ENCODE measurements at regions not wholly inside any gene's neighbourhood (a gene's known extent, or its start where the extent isn't known, plus 50 kb on each side); places are given as distances from the start of the nearest gene placed in this dataset.
A peak's percentile ranks its signal among the peaks of the same experiment; 100 is the strongest.

DNA sequence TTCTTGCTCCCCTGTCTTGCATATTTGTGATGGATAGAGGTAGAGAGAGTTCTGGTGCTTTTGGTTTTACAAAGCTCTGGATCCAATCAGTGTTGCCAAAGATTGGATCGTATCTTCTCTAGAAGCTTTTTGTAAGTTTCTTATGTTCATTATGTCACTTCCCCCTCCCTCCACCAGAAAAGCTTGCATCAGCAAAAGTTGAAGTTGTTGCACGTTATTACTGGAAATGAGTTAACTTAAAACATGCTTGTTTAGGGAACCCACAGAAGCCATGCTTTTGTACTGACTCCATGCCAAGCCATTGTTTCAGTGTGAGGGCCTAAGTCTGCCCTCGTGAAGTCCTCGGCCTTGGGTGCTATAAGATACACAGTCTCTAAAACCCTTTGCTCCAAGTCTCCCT, 186.5 kb downstream of the ERCC6L2 start (continued):
- TF ChIP-seq EZH2phosphoT487 (IDR thresholded peaks at IDR 0.05; ENCODE audit: unreplicated experiment) = no peak
- no peak for TF ChIP-seq STAT1 (IDR thresholded peaks at IDR 0.05; ENCODE audit: unreplicated experiment)
- TF ChIP-seq EZH2 (IDR thresholded peaks at IDR 0.05; ENCODE audit: low read depth, unreplicated experiment) = no peak
- no peak for TF ChIP-seq JUNB (IDR thresholded peaks at IDR 0.05; ENCODE audit: unreplicated experiment)

GRCh38 chr9:96061293-96061987, 185.9 kb downstream of the ERCC6L2 start:
- H3K4me1 ChIP-seq (ENCODE audit: insufficient read depth) = peaks cover 6% of the 10 kb centered on the region; the same call in 1 of the 2 replicates
- H3K27ac Mint-ChIP-seq = no peak overlapping the region
- no peak overlapping the region for H3K4me3 ChIP-seq
- H3K4me1 Mint-ChIP-seq = peaks cover 6% of the 10 kb centered on the region; the same call in 2 of the 3 replicates
- no peaks in the 10 kb centered on the region for H3F3A ChIP-seq (replicated peaks; ENCODE audit: low read depth)
- no peaks in the 10 kb centered on the region for H3K79me2 ChIP-seq (replicated peaks; ENCODE audit: insufficient read depth)
- peak overlapping the region; percentile 34; the same call in 1 of the 2 replicates for H2AFZ ChIP-seq
- H3K27me3 Mint-ChIP-seq (ENCODE audit: insufficient read depth, low read depth, poor library complexity) = peaks cover 7% of the 10 kb centered on the region
- H3K9me2 ChIP-seq (ENCODE audit: insufficient read depth) = no peaks in the 10 kb centered on the region
- DNase-seq (ENCODE audit: low spot score) = peak; percentile 75
- no peak overlapping the region for H3K27ac ChIP-seq (ENCODE audit: low read depth)
- TF ChIP-seq, protein P1, sequence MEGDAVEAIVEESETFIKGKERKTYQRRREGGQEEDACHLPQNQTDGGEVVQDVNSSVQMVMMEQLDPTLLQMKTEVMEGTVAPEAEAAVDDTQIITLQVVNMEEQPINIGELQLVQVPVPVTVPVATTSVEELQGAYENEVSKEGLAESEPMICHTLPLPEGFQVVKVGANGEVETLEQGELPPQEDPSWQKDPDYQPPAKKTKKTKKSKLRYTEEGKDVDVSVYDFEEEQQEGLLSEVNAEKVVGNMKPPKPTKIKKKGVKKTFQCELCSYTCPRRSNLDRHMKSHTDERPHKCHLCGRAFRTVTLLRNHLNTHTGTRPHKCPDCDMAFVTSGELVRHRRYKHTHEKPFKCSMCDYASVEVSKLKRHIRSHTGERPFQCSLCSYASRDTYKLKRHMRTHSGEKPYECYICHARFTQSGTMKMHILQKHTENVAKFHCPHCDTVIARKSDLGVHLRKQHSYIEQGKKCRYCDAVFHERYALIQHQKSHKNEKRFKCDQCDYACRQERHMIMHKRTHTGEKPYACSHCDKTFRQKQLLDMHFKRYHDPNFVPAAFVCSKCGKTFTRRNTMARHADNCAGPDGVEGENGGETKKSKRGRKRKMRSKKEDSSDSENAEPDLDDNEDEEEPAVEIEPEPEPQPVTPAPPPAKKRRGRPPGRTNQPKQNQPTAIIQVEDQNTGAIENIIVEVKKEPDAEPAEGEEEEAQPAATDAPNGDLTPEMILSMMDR (conservative IDR thresholded peaks at IDR 0.05; ENCODE audit: low read depth in 2 of 2) = peak; percentile 65 to 75
- no peak for TF ChIP-seq EZH2phosphoT487 (IDR thresholded peaks at IDR 0.05; ENCODE audit: unreplicated experiment)
- H4K20me1 ChIP-seq (replicated peaks; ENCODE audit: insufficient read depth) = no peaks in the 10 kb centered on the region
- ATAC-seq = peak; percentile 94
- no peaks in the 10 kb centered on the region for H3K27me3 ChIP-seq (ENCODE audit: insufficient read depth)
- no peaks in the 10 kb centered on the region for H3K9me3 Mint-ChIP-seq
- H3K36me3 Mint-ChIP-seq (ENCODE audit: low read depth) = no peaks in the 10 kb centered on the region
- no peak overlapping the region for H3K4me3 Mint-ChIP-seq
- H3K36me3 ChIP-seq (ENCODE audit: insufficient read depth) = no peaks in the 10 kb centered on the region
- no peak overlapping the region for H3K4me2 ChIP-seq

DNA sequence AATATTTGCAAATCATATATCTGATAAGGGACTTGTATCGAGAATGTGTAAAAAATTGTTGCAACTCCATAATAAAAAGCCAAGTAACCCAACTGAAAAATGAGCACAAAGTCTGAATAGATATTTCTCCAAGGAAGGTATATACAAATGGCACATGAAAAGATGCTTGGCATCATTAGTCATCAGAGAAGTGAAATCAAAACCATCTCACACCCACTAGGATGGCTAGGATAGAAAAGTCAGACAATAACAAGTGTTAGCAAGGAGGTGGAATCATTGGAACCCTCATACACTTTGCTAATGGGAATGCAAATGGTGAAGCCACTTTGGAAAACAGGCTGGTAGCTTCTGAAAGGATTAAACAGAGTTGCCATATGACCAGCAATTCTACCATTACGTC, 182.7 kb downstream of the ERCC6L2 start:
- no peak overlapping the region for H3K4me3 ChIP-seq
- ATAC-seq (no peak), DNase-seq (ENCODE audit: low spot score) (no peak)
- H3K9me2 ChIP-seq (ENCODE audit: insufficient read depth) = 0 out of 2 replicates have a peak, but pooled peaks cover 2% of the 10 kb centered on the region
- Mint-ChIP-seq H3K27ac (no peak overlapping the region), H3K27me3 (ENCODE audit: insufficient read depth, low read depth, poor library complexity) (peaks cover 5% of the 10 kb centered on the region), H3K4me1 (peaks cover 11% of the 10 kb centered on the region), H3K4me3 (no peak overlapping the region), H3K9me3 (peaks cover 11% of the 10 kb centered on the region), H3K36me3 (ENCODE audit: low read depth) (peaks cover 7% of the 10 kb centered on the region; the same call in 2 of the 3 replicates)
- H3K4me2 ChIP-seq = no peak overlapping the region
- peaks cover 11% of the 10 kb centered on the region; the same call in 1 of the 2 replicates for H3K4me1 ChIP-seq (ENCODE audit: insufficient read depth)
- no peak overlapping the region for H2AFZ ChIP-seq
- no peaks in the 10 kb centered on the region for H3K27me3 ChIP-seq (ENCODE audit: insufficient read depth)
- H3K79me2 ChIP-seq (replicated peaks; ENCODE audit: insufficient read depth) = no peaks in the 10 kb centered on the region
- no peaks in the 10 kb centered on the region for H4K20me1 ChIP-seq (replicated peaks; ENCODE audit: insufficient read depth)
- TF ChIP-seq NANOG (IDR thresholded peaks at IDR 0.05; ENCODE audit: borderline replicate concordance) (no peak), JUNB (IDR thresholded peaks at IDR 0.05; ENCODE audit: unreplicated experiment) (no peak)
- no peak overlapping the region for H3K27ac ChIP-seq (ENCODE audit: low read depth)
- H3K36me3 ChIP-seq (ENCODE audit: insufficient read depth) = no peaks in the 10 kb centered on the region
- H3F3A ChIP-seq (replicated peaks; ENCODE audit: low read depth) = no peaks in the 10 kb centered on the region
